Motor neuron (in vitro differentiated cells): ENCODE measurements at regions not wholly inside any gene's neighbourhood (a gene's known extent, or its start where the extent isn't known, plus 50 kb on each side); places are given as distances from the start of the nearest gene placed in this dataset.

ENCODE experiments used
- ATAC-seq, 8 experiments: fragments of 200-7000 bp; cut with Tn5 transposase; replicated peaks in 6 of 8; 2 replicates each; pipeline ENCODE4 v1.8.0; 2021; ENCODE audit warnings: mild to moderate bottlenecking in 8 of 8, moderate library complexity in 8 of 8
- H3K27ac ChIP-seq, 2 donors: fragments of 250-450 bp; sonication (Bioruptor Pico); 2 replicates each; pipeline ENCODE4 v1.9.0; 2021; ENCODE audit warnings: antibody characterized with exemption in 2 of 2, mild to moderate bottlenecking in 2 of 2, moderate library complexity in 1 of 2
- H3K4me1 ChIP-seq, 2 donors: fragments of 250-450 bp; sonication (Bioruptor Pico); replicated peaks in 1 of 2; 2 replicates each; pipeline ENCODE4 v1.6.1; 2021; ENCODE audit warnings: antibody characterized with exemption in 2 of 2, mild to moderate bottlenecking in 2 of 2, moderate library complexity in 1 of 2
- H3K4me3 ChIP-seq, 5 donors: fragments of 250-450 bp; sonication (Bioruptor Pico); 2 replicates each; pipeline ENCODE4 v1.9.0; 2021; ENCODE audit warnings: antibody characterized with exemption in 5 of 5, mild to moderate bottlenecking in 5 of 5, moderate library complexity in 4 of 5
- WGBS, 10 experiments: fragments of 450-650 bp; shearing (Covaris generic); methylation state at CpG; one replicate each; pipeline ENCODE4 v1.0.0; 2022; 5-methylcytosine and 5-hydroxymethylcytosine counted together
- in situ Hi-C, 9 experiments: fragments of 400-800 bp; cut with MboI; loops; one replicate each; pipeline ENCODE4 v1.15.0; 2021; ENCODE audit warnings: low sequenced_read_pairs in 9 of 9, low pct_unique_long_range_greater_than_20kb in 2 of 9; ENCODE audit not compliant: unreplicated experiment in 9 of 9

GRCh38 chr21:43270800-43271301, 102.0 kb downstream of the CRYAA start:
- H3K4me1 ChIP-seq: peaks cover 0 to 11% of the 10 kb centered on the region in 2 donors
- peak in 6 of 8 experiments; percentile 45 to 80 (median 72) for ATAC-seq
- no peak overlapping the region for H3K27ac ChIP-seq
- H3K4me3 ChIP-seq: no peak overlapping the region
- in situ Hi-C loops: no loop called here
- WGBS, 10 experiments: 0 to 78% (median 70%) methylated on average over 2 to 13 of the region's 20 CpGs; no CpG with 5 or more reads in 5 of the 10 experiments

GRCh38 chr21:43269957-43270705, 101.3 kb downstream of the CRYAA start:
- Histone ChIP-seq H3K4me3 (no peak overlapping the region), H3K4me1 (peaks cover 0 to 9% of the 10 kb centered on the region in 2 donors), H3K27ac (no peak overlapping the region)
- ATAC-seq: no peak
- 43 to 100% (median 79%) methylated on average over 1 to 16 of the region's 20 CpGs for WGBS, 10 experiments
- in situ Hi-C loops: no loop called here

- no peak overlapping the region for H3K4me3 ChIP-seq
- no peak overlapping the region for H3K27ac ChIP-seq
- in situ Hi-C loops: no loop called here
- H3K4me1 ChIP-seq: peaks cover 0 to 9% of the 10 kb centered on the region in 2 donors
- peak in 1 of 8 experiments; percentile 32 for ATAC-seq
- 50 to 100% (median 82%) methylated on average over 1 to 7 of the region's 10 CpGs; no CpG with 5 or more reads in 4 of the 10 experiments for WGBS, 10 experiments
Measured at GRCh38 chr21:43269440-43269839, 100.6 kb downstream of the CRYAA start.

GRCh38 chr21:43268804-43269186, 100.0 kb downstream of the CRYAA start:
- Histone ChIP-seq H3K27ac (no peak overlapping the region), H3K4me3 (no peak overlapping the region), H3K4me1 (peaks cover 0 to 9% of the 10 kb centered on the region in 2 donors)
- 40 to 90% (median 66%) methylated on average over 1 to 3 of the region's 12 CpGs; no CpG with 5 or more reads in 5 of the 10 experiments for WGBS, 10 experiments
- peak in 3 of 8 experiments; percentile 4 to 13 (median 7) for ATAC-seq
- in situ Hi-C loops: no loop called here

- 73 to 100% (median 90%) methylated on average over 1 to 7 of the region's 9 CpGs; no CpG with 5 or more reads in 4 of the 10 experiments for WGBS, 10 experiments
- no peak overlapping the region for H3K4me3 ChIP-seq
- in situ Hi-C loops: no loop called here
- H3K27ac ChIP-seq: no peak overlapping the region
- ATAC-seq: peak in 5 of 8 experiments; percentile 40 to 74 (median 49)
- H3K4me1 ChIP-seq: peaks cover 0 to 9% of the 10 kb centered on the region in 2 donors
Measured at GRCh38 chr21:43268086-43268803, 99.4 kb downstream of the CRYAA start.

GRCh38 chr21:43267391-43268085, 98.7 kb downstream of the CRYAA start:
- H3K27ac ChIP-seq: no peak overlapping the region
- H3K4me1 ChIP-seq: peaks cover 0 to 9% of the 10 kb centered on the region in 2 donors
- H3K4me3 ChIP-seq: no peak overlapping the region
- in situ Hi-C loops: no loop called here
- WGBS, 10 experiments: 40 to 100% (median 80%) methylated on average over 1 to 10 of the region's 15 CpGs; no CpG with 5 or more reads in 2 of the 10 experiments
- ATAC-seq: no peak

- Histone ChIP-seq H3K4me1 (peaks cover 0 to 9% of the 10 kb centered on the region in 2 donors), H3K4me3 (no peak overlapping the region), H3K27ac (no peak overlapping the region)
- in situ Hi-C loops: no loop called here
- WGBS, 10 experiments: 11 to 85% (median 69%) methylated on average over 1 to 3 of the region's 3 CpGs; no CpG with 5 or more reads in 1 of the 10 experiments
- peak in 2 of 8 experiments; percentile 71 to 78 for ATAC-seq
Measured at GRCh38 chr21:43266534-43266933, 97.7 kb downstream of the CRYAA start.

GRCh38 chr21:43262427-43262826, 93.6 kb downstream of the CRYAA start:
- in situ Hi-C loops: no loop called here
- Histone ChIP-seq H3K4me1 (no peaks in the 10 kb centered on the region), H3K4me3 (no peak overlapping the region), H3K27ac (no peak overlapping the region)
- WGBS, 10 experiments: no CpG with 5 or more reads among the region's 1 CpG
- ATAC-seq: peak in 3 of 8 experiments; percentile 24 to 45 (median 25)
